LNCaP clone FGC (cell line): ENCODE measurements at regions not wholly inside any gene's neighbourhood (a gene's known extent, or its start where the extent isn't known, plus 50 kb on each side); places are given as distances from the start of the nearest gene placed in this dataset.
"Not testable (repeated sequence)": the region's sequence is repeated elsewhere in the genome, so short reads cannot be mapped to it uniquely, and the experiment has no call there.

Experiments used
- DNase-seq: peaks from one replicate; pipeline ENCODE4 v3.0.0-alpha.2; 2011; ENCODE audit warnings: low read depth
- H3K4me3 ChIP-seq: 2 replicates; pipeline ENCODE4 v1.5.1; 2011; ENCODE audit warnings: mild to moderate bottlenecking, low read depth, low read length, control low read depth
- CTCF ChIP-seq: IDR thresholded peaks from 2 replicates; pipeline ENCODE4 v1.5.1; 2012; ENCODE audit warnings: mild to moderate bottlenecking; ENCODE audit not compliant: control insufficient read depth, insufficient read depth; ENCODE audit errors: extremely low read depth

- DNase-seq = no peak
- H3K4me3 ChIP-seq = no peak overlapping the region
- no peak for TF ChIP-seq CTCF
These were observed 493.3 kb upstream of the NAALADL2 start for GRCh38 chr3:174365796-174366195.

- DNase-seq, H3K4me3 ChIP-seq: not testable (repeated sequence)
These were observed 492.2 kb upstream of the NAALADL2 start for GRCh38 chr3:174366904-174367303.

- TF ChIP-seq CTCF = no peak
- no peak for DNase-seq
- no peak overlapping the region for H3K4me3 ChIP-seq
These were observed 482.8 kb upstream of the NAALADL2 start for GRCh38 chr3:174376346-174376745.

- no peak for TF ChIP-seq CTCF
- H3K4me3 ChIP-seq = no peak overlapping the region
- DNase-seq = no peak
These were observed 482.0 kb upstream of the NAALADL2 start for GRCh38 chr3:174377096-174377495.

- H3K4me3 ChIP-seq = no peak overlapping the region
- no peak for DNase-seq
- no peak for TF ChIP-seq CTCF
These were observed 481.4 kb upstream of the NAALADL2 start for GRCh38 chr3:174377684-174378083.

GRCh38 chr3:174382878-174383277 lies 476.3 kb upstream of the NAALADL2 start:
- TF ChIP-seq CTCF = no peak
- no peak overlapping the region for H3K4me3 ChIP-seq
- no peak for DNase-seq

GRCh38 chr3:174387736-174388135 lies 471.4 kb upstream of the NAALADL2 start:
- TF ChIP-seq CTCF = no peak
- no peak for DNase-seq
- no peak overlapping the region for H3K4me3 ChIP-seq

- no peak overlapping the region for H3K4me3 ChIP-seq
- no peak for DNase-seq
- 0 out of 2 replicates have a peak, but pooled peaks have one; percentile 11 for TF ChIP-seq CTCF
These were observed 461.3 kb upstream of the NAALADL2 start for GRCh38 chr3:174397848-174398247.
